Esophagus squamous epithelium (tissue), 4 donors: ENCODE measurements at regions not wholly inside any gene's neighbourhood (a gene's known extent, or its start where the extent isn't known, plus 50 kb on each side); places are given as distances from the start of the nearest gene placed in this dataset.

Experiments
- POLR2A ChIP-seq, 4 donors: fragments of 450-650 bp; IDR thresholded peaks; one replicate each; pipeline ENCODE4 v1.6.1; 2017; ENCODE audit warnings: antibody characterized with exemption in 4 of 4, mild to moderate bottlenecking in 4 of 4, moderate library complexity in 3 of 4
- TF ChIP-seq, protein P1 (sequence below), 6 experiments: fragments of 450-650 bp in 4 of 6; fragments of 200-600 bp in 2 of 6; sonication (generic) in 2 of 6; IDR thresholded peaks; one replicate each; pipeline ENCODE4 v1.5.1; 2016 to 2019; ENCODE audit warnings: antibody characterized with exemption in 6 of 6, mild to moderate bottlenecking in 4 of 6, moderate library complexity in 4 of 6

DNA sequence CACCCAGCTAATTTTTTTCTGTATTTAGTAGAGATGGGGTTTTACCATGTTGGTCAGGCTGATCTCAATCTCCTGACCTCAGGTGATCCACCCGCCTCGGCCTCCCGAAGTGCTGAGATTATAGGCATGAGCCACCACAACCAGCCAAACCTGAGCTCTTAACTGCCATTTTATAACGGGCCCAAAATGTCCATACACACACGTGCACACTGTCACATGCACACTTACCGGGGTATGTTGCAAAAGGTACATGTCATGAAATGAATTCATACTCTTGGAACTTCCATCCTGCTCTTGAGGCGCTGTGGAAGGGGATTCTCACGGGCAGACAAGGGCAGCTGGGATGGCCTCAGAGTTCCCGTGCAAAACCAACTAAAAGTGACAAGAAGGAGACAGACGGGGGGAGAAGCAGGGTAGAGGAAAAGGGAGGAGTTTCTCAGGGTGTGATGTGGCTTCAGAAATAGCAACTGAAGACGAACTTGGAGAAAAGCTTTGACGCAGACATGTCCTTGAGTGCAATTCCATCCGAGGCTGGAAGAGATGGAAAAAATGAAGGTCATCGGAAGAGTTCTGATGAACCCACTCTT is 110.9 kb downstream of the BDH1 start:
- TF ChIP-seq, protein P1, sequence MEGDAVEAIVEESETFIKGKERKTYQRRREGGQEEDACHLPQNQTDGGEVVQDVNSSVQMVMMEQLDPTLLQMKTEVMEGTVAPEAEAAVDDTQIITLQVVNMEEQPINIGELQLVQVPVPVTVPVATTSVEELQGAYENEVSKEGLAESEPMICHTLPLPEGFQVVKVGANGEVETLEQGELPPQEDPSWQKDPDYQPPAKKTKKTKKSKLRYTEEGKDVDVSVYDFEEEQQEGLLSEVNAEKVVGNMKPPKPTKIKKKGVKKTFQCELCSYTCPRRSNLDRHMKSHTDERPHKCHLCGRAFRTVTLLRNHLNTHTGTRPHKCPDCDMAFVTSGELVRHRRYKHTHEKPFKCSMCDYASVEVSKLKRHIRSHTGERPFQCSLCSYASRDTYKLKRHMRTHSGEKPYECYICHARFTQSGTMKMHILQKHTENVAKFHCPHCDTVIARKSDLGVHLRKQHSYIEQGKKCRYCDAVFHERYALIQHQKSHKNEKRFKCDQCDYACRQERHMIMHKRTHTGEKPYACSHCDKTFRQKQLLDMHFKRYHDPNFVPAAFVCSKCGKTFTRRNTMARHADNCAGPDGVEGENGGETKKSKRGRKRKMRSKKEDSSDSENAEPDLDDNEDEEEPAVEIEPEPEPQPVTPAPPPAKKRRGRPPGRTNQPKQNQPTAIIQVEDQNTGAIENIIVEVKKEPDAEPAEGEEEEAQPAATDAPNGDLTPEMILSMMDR (IDR thresholded peaks at IDR 0.05): no peak
- no peak for TF ChIP-seq POLR2A (IDR thresholded peaks at IDR 0.05)
